Smooth muscle cell (in vitro differentiated cells): ENCODE measurements at regions not wholly inside any gene's neighbourhood (a gene's known extent, or its start where the extent isn't known, plus 50 kb on each side); places are given as distances from the start of the nearest gene placed in this dataset.

Experiments used
- DNase-seq: peaks from one replicate; lab custom pipeline; 2025; ENCODE audit not compliant: unreplicated experiment; lab: John Stamatoyannopoulos, UW
- H2AFZ ChIP-seq: fragments of 200-600 bp; sonication (generic); 2 replicates; pipeline ENCODE4 v1.6.0; 2016; ENCODE audit warnings: antibody characterized with exemption, low read depth, mild to moderate bottlenecking
- H3F3A ChIP-seq: fragments of 200-600 bp; sonication (generic); 2 replicates; pipeline ENCODE4 v1.6.0; 2017; ENCODE audit warnings: antibody characterized with exemption, low read depth
- H3K27ac ChIP-seq: fragments of 200-600 bp; sonication (generic); 2 replicates; pipeline ENCODE4 v1.5.1; 2016; ENCODE audit warnings: low read depth, mild to moderate bottlenecking
- H3K27me3 ChIP-seq: fragments of 200-600 bp; sonication (generic); 2 replicates; pipeline ENCODE4 v1.6.1; 2016; ENCODE audit warnings: low read depth, mild to moderate bottlenecking
- H3K36me3 ChIP-seq: fragments of 200-600 bp; sonication (generic); 2 replicates; pipeline ENCODE4 v1.5.1; 2016; ENCODE audit warnings: low read depth
- H3K4me1 ChIP-seq: fragments of 200-600 bp; sonication (generic); 2 replicates; pipeline ENCODE4 v1.5.1; 2016; ENCODE audit warnings: low read depth
- H3K4me2 ChIP-seq: fragments of 200-600 bp; sonication (generic); 2 replicates; pipeline ENCODE4 v1.6.0; 2016; ENCODE audit warnings: mild to moderate bottlenecking
- H3K4me3 ChIP-seq: fragments of 200-600 bp; sonication (generic); 2 replicates; pipeline ENCODE4 v1.5.1; 2016; ENCODE audit warnings: mild to moderate bottlenecking
- H3K79me2 ChIP-seq: fragments of 200-600 bp; sonication (generic); 2 replicates; pipeline ENCODE4 v1.6.0; 2016; ENCODE audit warnings: low read depth, mild to moderate bottlenecking
- H3K9ac ChIP-seq: fragments of 200-600 bp; sonication (generic); 2 replicates; pipeline ENCODE4 v1.6.0; 2016; ENCODE audit warnings: low read depth
- H3K9me3 ChIP-seq: fragments of 200-600 bp; sonication (generic); replicated peaks from 2 replicates; pipeline ENCODE4 v1.5.1; 2016; ENCODE audit warnings: low read depth
- H4K20me1 ChIP-seq: fragments of 200-600 bp; sonication (generic); 2 replicates; pipeline ENCODE4 v1.6.0; 2016; ENCODE audit warnings: low read depth
- WGBS: methylation state at CpG from one replicate; pipeline ENCODE4 v1.1.7; 2016; ENCODE audit warnings: low lambda C conversion rate; 5-methylcytosine and 5-hydroxymethylcytosine counted together
- TF ChIP-seq, protein P1 (sequence below): fragments of 200-600 bp; sonication (generic); IDR thresholded peaks from 2 replicates; pipeline ENCODE4 v1.5.1; 2017; ENCODE audit warnings: borderline replicate concordance, mild to moderate bottlenecking, antibody characterized with exemption; ENCODE audit not compliant: insufficient read depth, poor library complexity, severe bottlenecking

DNA sequence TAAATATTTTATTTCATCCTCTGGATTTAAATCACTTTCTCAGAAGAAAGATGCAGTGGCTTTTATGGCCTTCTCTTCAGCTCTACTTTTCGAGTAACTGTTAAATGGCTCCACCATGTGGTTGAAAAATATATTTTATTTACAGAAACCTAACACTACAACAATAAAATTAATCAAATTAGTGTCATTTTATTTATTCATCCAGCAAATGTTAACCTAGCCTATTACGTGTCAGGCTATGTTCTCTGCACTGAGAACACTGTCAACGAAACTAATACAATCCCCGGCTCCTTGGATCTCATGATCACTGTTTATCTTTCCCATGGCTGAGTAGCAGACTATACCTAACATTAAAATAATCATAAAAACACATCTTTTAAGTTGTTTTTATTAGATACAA lies 148.0 kb upstream of the OSTN start:
- no peak for DNase-seq
- Histone ChIP-seq H3K4me3 (no peak overlapping the region), H2AFZ (no peak overlapping the region), H3K36me3 (no peaks in the 10 kb centered on the region), H3K27me3 (no peaks in the 10 kb centered on the region), H3K79me2 (no peaks in the 10 kb centered on the region), H3K4me1 (no peaks in the 10 kb centered on the region), H3K27ac (no peak overlapping the region), H3K9ac (no peak overlapping the region), H3K9me3 (no peaks in the 10 kb centered on the region), H4K20me1 (no peaks in the 10 kb centered on the region), H3F3A (no peaks in the 10 kb centered on the region), H3K4me2 (no peak overlapping the region)
- TF ChIP-seq, protein P1, sequence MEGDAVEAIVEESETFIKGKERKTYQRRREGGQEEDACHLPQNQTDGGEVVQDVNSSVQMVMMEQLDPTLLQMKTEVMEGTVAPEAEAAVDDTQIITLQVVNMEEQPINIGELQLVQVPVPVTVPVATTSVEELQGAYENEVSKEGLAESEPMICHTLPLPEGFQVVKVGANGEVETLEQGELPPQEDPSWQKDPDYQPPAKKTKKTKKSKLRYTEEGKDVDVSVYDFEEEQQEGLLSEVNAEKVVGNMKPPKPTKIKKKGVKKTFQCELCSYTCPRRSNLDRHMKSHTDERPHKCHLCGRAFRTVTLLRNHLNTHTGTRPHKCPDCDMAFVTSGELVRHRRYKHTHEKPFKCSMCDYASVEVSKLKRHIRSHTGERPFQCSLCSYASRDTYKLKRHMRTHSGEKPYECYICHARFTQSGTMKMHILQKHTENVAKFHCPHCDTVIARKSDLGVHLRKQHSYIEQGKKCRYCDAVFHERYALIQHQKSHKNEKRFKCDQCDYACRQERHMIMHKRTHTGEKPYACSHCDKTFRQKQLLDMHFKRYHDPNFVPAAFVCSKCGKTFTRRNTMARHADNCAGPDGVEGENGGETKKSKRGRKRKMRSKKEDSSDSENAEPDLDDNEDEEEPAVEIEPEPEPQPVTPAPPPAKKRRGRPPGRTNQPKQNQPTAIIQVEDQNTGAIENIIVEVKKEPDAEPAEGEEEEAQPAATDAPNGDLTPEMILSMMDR, result peak; percentile 68
- WGBS, result 29% methylated on average over 4 of the region's 4 CpGs

DNA sequence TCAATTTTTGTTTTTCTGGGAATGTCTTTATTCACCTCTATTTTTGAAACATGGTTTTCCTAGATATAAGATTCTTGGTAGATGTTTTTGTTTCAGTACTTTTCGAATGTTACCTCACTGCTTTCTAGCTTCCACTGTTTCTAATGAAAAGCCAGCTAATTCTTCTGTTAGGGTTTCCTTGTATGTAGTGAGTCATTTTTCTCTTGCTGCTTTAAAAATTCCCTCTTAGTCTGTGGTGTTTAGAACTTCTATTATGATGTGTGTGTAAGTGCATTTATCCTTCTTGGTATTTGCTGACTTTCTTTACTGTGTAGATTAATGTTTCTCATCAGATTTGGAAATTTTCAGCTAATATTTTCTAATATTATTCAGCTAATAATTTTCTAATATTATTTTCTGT lies 151.1 kb upstream of the OSTN start:
- Histone ChIP-seq H3K4me3 (no peak overlapping the region), H3K79me2 (no peaks in the 10 kb centered on the region), H3K27me3 (no peaks in the 10 kb centered on the region), H3K36me3 (no peaks in the 10 kb centered on the region), H3K9ac (no peak overlapping the region), H2AFZ (no peak overlapping the region), H3K4me1 (no peaks in the 10 kb centered on the region), H3K9me3 (peaks cover 3% of the 10 kb centered on the region), H3K27ac (no peak overlapping the region), H4K20me1 (no peaks in the 10 kb centered on the region), H3F3A (no peaks in the 10 kb centered on the region), H3K4me2 (no peak overlapping the region)
- TF ChIP-seq, protein P1, result no peak
- WGBS, result 79% methylated on average over 1 of the region's 1 CpG
- DNase-seq, result no peak

GRCh38 chr3:191030929-191031328 lies 168.1 kb upstream of the OSTN start:
- Histone ChIP-seq H3K27ac (no peak overlapping the region), H3K4me1 (no peaks in the 10 kb centered on the region), H2AFZ (no peak overlapping the region), H3K79me2 (no peaks in the 10 kb centered on the region), H3F3A (no peaks in the 10 kb centered on the region), H3K4me2 (no peak overlapping the region), H3K4me3 (no peak overlapping the region), H3K9me3 (no peaks in the 10 kb centered on the region), H3K9ac (no peak overlapping the region), H4K20me1 (no peaks in the 10 kb centered on the region), H3K36me3 (no peaks in the 10 kb centered on the region), H3K27me3 (no peaks in the 10 kb centered on the region)
- 96% methylated on average over 2 of the region's 2 CpGs for WGBS
- TF ChIP-seq, protein P1, result no peak
- DNase-seq, result no peak

GRCh38 chr3:191030491-191030890 lies 168.0 kb upstream of the GMNC start:
- H3K27ac ChIP-seq, result no peak overlapping the region
- TF ChIP-seq, protein P1, result no peak
- H3K4me2 ChIP-seq, result no peak overlapping the region
- H4K20me1 ChIP-seq, result no peaks in the 10 kb centered on the region
- no peak overlapping the region for H3K4me3 ChIP-seq
- H3F3A ChIP-seq, result no peaks in the 10 kb centered on the region
- H3K4me1 ChIP-seq, result no peaks in the 10 kb centered on the region
- H3K27me3 ChIP-seq, result no peaks in the 10 kb centered on the region
- H3K9me3 ChIP-seq, result no peaks in the 10 kb centered on the region
- no peak for DNase-seq
- H3K9ac ChIP-seq, result no peak overlapping the region
- WGBS, result 89% methylated on average over 3 of the region's 3 CpGs
- no peaks in the 10 kb centered on the region for H3K79me2 ChIP-seq
- H2AFZ ChIP-seq, result no peak overlapping the region
- no peaks in the 10 kb centered on the region for H3K36me3 ChIP-seq
